ENCODE measurements at regions not wholly inside any gene's neighbourhood (a gene's known extent, or its start where the extent isn't known, plus 50 kb on each side); places are given as distances from the start of the nearest gene placed in this dataset.

DNA sequence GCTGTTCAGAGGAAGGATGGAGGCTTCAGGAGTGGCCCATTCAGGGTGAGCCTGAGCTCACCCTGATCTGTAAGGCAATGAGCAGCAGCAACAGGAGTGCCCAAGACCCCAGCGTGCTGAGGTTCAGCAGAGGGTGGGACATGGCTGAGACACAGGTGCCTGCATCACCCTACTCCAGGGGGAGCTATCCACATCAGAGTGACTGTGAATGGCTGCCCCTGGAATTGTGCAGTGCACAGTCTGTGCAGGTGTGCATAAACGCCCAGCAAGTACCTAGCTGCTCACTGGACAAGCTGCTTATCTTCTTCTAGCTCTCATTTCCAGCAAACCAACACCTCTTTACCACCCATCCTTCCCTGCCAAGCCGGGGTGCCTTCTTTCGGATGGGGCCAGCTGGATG is 140.6 kb upstream of the PRMT8 start:
- Mint-ChIP-seq H3K27me3 (ENCODE audit: insufficient read depth) (peaks cover 15% of the 10 kb centered on the region), H3K27ac (no peak overlapping the region), H3K4me3 (no peak overlapping the region), H3K4me1 (peaks cover 5% of the 10 kb centered on the region), H3K9me3 (no peaks in the 10 kb centered on the region), H3K36me3 (ENCODE audit: low read depth) (no peaks in the 10 kb centered on the region)
- Histone ChIP-seq H3K9ac (ENCODE audit: extremely low read depth, low read length, poor library complexity, severe bottlenecking) (no peak overlapping the region), H3K27me3 (ENCODE audit: control insufficient read depth, insufficient read depth, low read length, poor library complexity, severe bottlenecking) (no peaks in the 10 kb centered on the region), H3K9me3 (ENCODE audit: control insufficient read depth, low read length) (no peaks in the 10 kb centered on the region), H3K4me1 (ENCODE audit: control insufficient read depth, insufficient read depth, low read length) (no peaks in the 10 kb centered on the region), H3K36me3 (ENCODE audit: control insufficient read depth, insufficient read depth, low read length) (no peaks in the 10 kb centered on the region), H3K4me3 (ENCODE audit: low read length) (no peak overlapping the region), H3K27ac (ENCODE audit: low read depth, low read length) (no peak overlapping the region)
- TF ChIP-seq, protein P1, sequence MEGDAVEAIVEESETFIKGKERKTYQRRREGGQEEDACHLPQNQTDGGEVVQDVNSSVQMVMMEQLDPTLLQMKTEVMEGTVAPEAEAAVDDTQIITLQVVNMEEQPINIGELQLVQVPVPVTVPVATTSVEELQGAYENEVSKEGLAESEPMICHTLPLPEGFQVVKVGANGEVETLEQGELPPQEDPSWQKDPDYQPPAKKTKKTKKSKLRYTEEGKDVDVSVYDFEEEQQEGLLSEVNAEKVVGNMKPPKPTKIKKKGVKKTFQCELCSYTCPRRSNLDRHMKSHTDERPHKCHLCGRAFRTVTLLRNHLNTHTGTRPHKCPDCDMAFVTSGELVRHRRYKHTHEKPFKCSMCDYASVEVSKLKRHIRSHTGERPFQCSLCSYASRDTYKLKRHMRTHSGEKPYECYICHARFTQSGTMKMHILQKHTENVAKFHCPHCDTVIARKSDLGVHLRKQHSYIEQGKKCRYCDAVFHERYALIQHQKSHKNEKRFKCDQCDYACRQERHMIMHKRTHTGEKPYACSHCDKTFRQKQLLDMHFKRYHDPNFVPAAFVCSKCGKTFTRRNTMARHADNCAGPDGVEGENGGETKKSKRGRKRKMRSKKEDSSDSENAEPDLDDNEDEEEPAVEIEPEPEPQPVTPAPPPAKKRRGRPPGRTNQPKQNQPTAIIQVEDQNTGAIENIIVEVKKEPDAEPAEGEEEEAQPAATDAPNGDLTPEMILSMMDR (conservative IDR thresholded peaks at IDR 0.05), result peak; percentile 56
- DNase-seq, result no peak
- WGBS, 2 experiments (ENCODE audit: insufficient coverage in 1 of 2, insufficient read length in 1 of 2), result 80 to 93% methylated on average over 3 to 4 of the region's 4 CpGs

DNA sequence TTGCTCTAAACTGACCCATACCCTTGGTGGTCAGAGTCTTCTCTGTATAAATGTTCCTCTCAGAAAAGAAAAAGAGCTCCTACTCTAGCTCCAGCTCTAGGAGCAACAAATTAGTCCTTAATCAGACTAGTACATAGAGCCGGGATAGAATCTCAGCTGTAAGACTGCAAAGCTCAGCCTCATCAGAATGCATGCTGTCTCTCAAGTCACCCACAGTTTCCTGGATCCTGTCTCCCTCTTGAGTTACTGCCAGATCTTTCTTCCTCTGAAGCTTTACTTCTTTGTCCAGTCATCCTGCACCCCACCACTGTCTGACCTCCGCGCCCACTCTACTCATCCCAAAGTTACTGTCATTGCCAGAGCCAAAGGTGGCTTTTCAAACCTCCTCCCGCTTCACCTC is 139.3 kb upstream of the PRMT8 start:
- peaks cover 16% of the 10 kb centered on the region for H3K27me3 Mint-ChIP-seq (ENCODE audit: insufficient read depth)
- Histone ChIP-seq H3K27ac (ENCODE audit: low read depth, low read length) (no peak overlapping the region), H3K4me3 (ENCODE audit: low read length) (no peak overlapping the region), H3K27me3 (ENCODE audit: control insufficient read depth, insufficient read depth, low read length, poor library complexity, severe bottlenecking) (no peaks in the 10 kb centered on the region), H3K36me3 (ENCODE audit: control insufficient read depth, insufficient read depth, low read length) (no peaks in the 10 kb centered on the region), H3K4me1 (ENCODE audit: control insufficient read depth, insufficient read depth, low read length) (no peaks in the 10 kb centered on the region), H3K9ac (ENCODE audit: extremely low read depth, low read length, poor library complexity, severe bottlenecking) (no peak overlapping the region), H3K9me3 (ENCODE audit: control insufficient read depth, low read length) (no peaks in the 10 kb centered on the region)
- H3K9me3 Mint-ChIP-seq, result no peaks in the 10 kb centered on the region
- H3K4me1 Mint-ChIP-seq, result peaks cover 10% of the 10 kb centered on the region
- H3K4me3 Mint-ChIP-seq, result no peak overlapping the region
- no peak overlapping the region for H3K27ac Mint-ChIP-seq
- no peak for DNase-seq
- H3K36me3 Mint-ChIP-seq (ENCODE audit: low read depth), result no peaks in the 10 kb centered on the region
- TF ChIP-seq, protein P1 (conservative IDR thresholded peaks at IDR 0.05), result no peak
- WGBS, 2 experiments (ENCODE audit: insufficient coverage in 1 of 2, insufficient read length in 1 of 2), result 94 to 100% methylated on average over 2 to 3 of the region's 4 CpGs

DNA sequence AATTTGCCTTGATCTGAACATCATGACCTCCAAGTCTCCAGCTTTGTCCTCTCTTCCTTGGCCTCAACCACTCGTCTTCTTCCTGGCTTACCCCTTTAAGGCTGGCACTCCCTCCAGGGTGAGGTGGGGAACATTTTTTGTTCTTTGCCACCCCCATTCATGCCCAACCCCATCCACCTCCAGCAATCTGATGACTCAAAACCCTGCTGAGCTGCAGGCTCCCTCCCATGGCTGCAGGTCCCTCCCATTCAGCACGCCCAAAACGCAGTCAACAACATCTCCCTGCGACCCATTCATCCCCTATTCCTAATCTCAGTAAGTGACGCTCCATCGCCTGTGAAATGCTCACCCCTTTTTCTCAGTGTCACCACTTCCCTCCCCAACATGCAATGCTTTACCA is 138.8 kb upstream of the PRMT8 start:
- H3K9me3 Mint-ChIP-seq, result no peaks in the 10 kb centered on the region
- Histone ChIP-seq H3K9me3 (ENCODE audit: control insufficient read depth, low read length) (no peaks in the 10 kb centered on the region), H3K27ac (ENCODE audit: low read depth, low read length) (no peak overlapping the region), H3K4me3 (ENCODE audit: low read length) (no peak overlapping the region), H3K36me3 (ENCODE audit: control insufficient read depth, insufficient read depth, low read length) (no peaks in the 10 kb centered on the region), H3K4me1 (ENCODE audit: control insufficient read depth, insufficient read depth, low read length) (no peaks in the 10 kb centered on the region), H3K9ac (ENCODE audit: extremely low read depth, low read length, poor library complexity, severe bottlenecking) (no peak overlapping the region), H3K27me3 (ENCODE audit: control insufficient read depth, insufficient read depth, low read length, poor library complexity, severe bottlenecking) (no peaks in the 10 kb centered on the region)
- no peak for DNase-seq
- no peak overlapping the region for H3K4me3 Mint-ChIP-seq
- H3K27me3 Mint-ChIP-seq (ENCODE audit: insufficient read depth), result peaks cover 16% of the 10 kb centered on the region
- TF ChIP-seq, protein P1 (conservative IDR thresholded peaks at IDR 0.05), result no peak
- 83 to 100% methylated on average over 3 to 6 of the region's 6 CpGs for WGBS, 2 experiments (ENCODE audit: insufficient coverage in 1 of 2, insufficient read length in 1 of 2)
- H3K4me1 Mint-ChIP-seq, result peaks cover 12% of the 10 kb centered on the region
- H3K27ac Mint-ChIP-seq, result no peak overlapping the region
- no peaks in the 10 kb centered on the region for H3K36me3 Mint-ChIP-seq (ENCODE audit: low read depth)
